Mononuclear cell (primary cell): ENCODE measurements at regions not wholly inside any gene's neighbourhood (a gene's known extent, or its start where the extent isn't known, plus 50 kb on each side); places are given as distances from the start of the nearest gene placed in this dataset.
"Not testable (repeated sequence)": the region's sequence is repeated elsewhere in the genome, so short reads cannot be mapped to it uniquely, and the experiment has no call there.

Source experiments
- H3K27me3 ChIP-seq: 2 replicates; pipeline ENCODE4 v1.6.0; 2011; ENCODE audit warnings: low read length, control low read depth; ENCODE audit not compliant: insufficient read depth
- H3K4me1 ChIP-seq: 2 replicates; pipeline ENCODE4 v1.5.1; 2011; ENCODE audit warnings: mild to moderate bottlenecking, low read length, control low read depth; ENCODE audit not compliant: insufficient read depth
- H3K4me3 ChIP-seq: 2 replicates; pipeline ENCODE4 v1.5.1; 2011; ENCODE audit warnings: mild to moderate bottlenecking, low read length, moderate library complexity
- H3K9me3 ChIP-seq: 2 replicates; pipeline ENCODE4 v1.5.1; 2011; ENCODE audit warnings: low read depth, mild to moderate bottlenecking, control low read depth, low read length

- H3K27me3 ChIP-seq = no peaks in the 10 kb centered on the region
- H3K4me3 ChIP-seq = no peak overlapping the region
- no peaks in the 10 kb centered on the region for H3K9me3 ChIP-seq
- H3K4me1 ChIP-seq = no peaks in the 10 kb centered on the region
These were observed 1027.2 kb upstream of the GJE1 start for GRCh38 chr6:141105481-141105880.

- no peak overlapping the region for H3K4me3 ChIP-seq
These were observed 1029.5 kb upstream of the GJE1 start for GRCh38 chr6:141103246-141103645.

GRCh38 chr6:141097471-141097870 lies 1035.3 kb upstream of the GJE1 start:
- H3K4me1 ChIP-seq = no peaks in the 10 kb centered on the region
- H3K9me3 ChIP-seq = no peaks in the 10 kb centered on the region
- no peak overlapping the region for H3K4me3 ChIP-seq
- no peaks in the 10 kb centered on the region for H3K27me3 ChIP-seq

More at GRCh38 chr6:141103246-141103645, 1029.5 kb upstream of the GJE1 start:
- Histone ChIP-seq H3K27me3 (no peaks in the 10 kb centered on the region), H3K4me1 (no peaks in the 10 kb centered on the region), H3K9me3 (no peaks in the 10 kb centered on the region)

- H3K4me1 ChIP-seq = no peaks in the 10 kb centered on the region
- H3K4me3 ChIP-seq = no peak overlapping the region
- H3K9me3 ChIP-seq = no peaks in the 10 kb centered on the region
- no peaks in the 10 kb centered on the region for H3K27me3 ChIP-seq
These were observed 1037.4 kb upstream of the GJE1 start for GRCh38 chr6:141095308-141095707.

GRCh38 chr6:141088171-141088570 lies 1044.6 kb upstream of the GJE1 start:
- Histone ChIP-seq H3K27me3 (no peaks in the 10 kb centered on the region), H3K4me3 (no peak overlapping the region), H3K9me3 (no peaks in the 10 kb centered on the region), H3K4me1 (no peaks in the 10 kb centered on the region)

- H3K27me3 ChIP-seq = no peaks in the 10 kb centered on the region
- H3K9me3 ChIP-seq = no peaks in the 10 kb centered on the region
- H3K4me1 ChIP-seq = no peaks in the 10 kb centered on the region
- H3K4me3 ChIP-seq = no peak overlapping the region
These were observed 1055.1 kb upstream of the GJE1 start for GRCh38 chr6:141077355-141078333.

- Histone ChIP-seq H3K4me3 (no peak overlapping the region), H3K9me3 (no peaks in the 10 kb centered on the region), H3K27me3 (no peaks in the 10 kb centered on the region), H3K4me1 (no peaks in the 10 kb centered on the region)
These were observed 1075.0 kb upstream of the GJE1 start for GRCh38 chr6:141057761-141058160.

GRCh38 chr6:141056945-141057625 lies 1075.6 kb upstream of the GJE1 start:
- H3K9me3 ChIP-seq = no peaks in the 10 kb centered on the region
- no peaks in the 10 kb centered on the region for H3K4me1 ChIP-seq
- H3K27me3 ChIP-seq = no peaks in the 10 kb centered on the region
- no peak overlapping the region for H3K4me3 ChIP-seq

GRCh38 chr6:141050471-141050870 lies 1082.3 kb upstream of the GJE1 start:
- H3K27me3 ChIP-seq = no peaks in the 10 kb centered on the region

GRCh38 chr6:141048451-141048850 lies 1084.3 kb upstream of the GJE1 start:
- Histone ChIP-seq H3K4me3 (no peak overlapping the region), H3K9me3 (peaks cover 4% of the 10 kb centered on the region), H3K4me1 (no peaks in the 10 kb centered on the region), H3K27me3 (no peaks in the 10 kb centered on the region)

More at GRCh38 chr6:141050471-141050870, 1082.3 kb upstream of the GJE1 start:
- Histone ChIP-seq H3K4me1 (no peaks in the 10 kb centered on the region), H3K4me3 (no peak overlapping the region), H3K9me3 (peaks cover 4% of the 10 kb centered on the region)

GRCh38 chr6:141046496-141046895 lies 1086.2 kb upstream of the GJE1 start:
- not testable (repeated sequence) for H3K4me1 ChIP-seq, H3K27me3 ChIP-seq, H3K4me3 ChIP-seq, H3K9me3 ChIP-seq

- H3K9me3 ChIP-seq = peaks cover 4% of the 10 kb centered on the region
- no peak overlapping the region for H3K4me3 ChIP-seq
- no peaks in the 10 kb centered on the region for H3K4me1 ChIP-seq
- H3K27me3 ChIP-seq = no peaks in the 10 kb centered on the region
These were observed 1091.1 kb upstream of the GJE1 start for GRCh38 chr6:141041596-141042087.

- no peaks in the 10 kb centered on the region for H3K27me3 ChIP-seq
- no peaks in the 10 kb centered on the region for H3K4me1 ChIP-seq
- no peaks in the 10 kb centered on the region for H3K9me3 ChIP-seq
- no peak overlapping the region for H3K4me3 ChIP-seq
These were observed 1097.2 kb upstream of the GJE1 start for GRCh38 chr6:141035312-141036200.

- no peaks in the 10 kb centered on the region for H3K9me3 ChIP-seq
- no peaks in the 10 kb centered on the region for H3K4me1 ChIP-seq
- H3K4me3 ChIP-seq = no peak overlapping the region
- no peaks in the 10 kb centered on the region for H3K27me3 ChIP-seq
These were observed 1099.6 kb upstream of the GJE1 start for GRCh38 chr6:141033101-141033500.
